OCI-LY3 (cell line): ENCODE measurements at regions not wholly inside any gene's neighbourhood (a gene's known extent, or its start where the extent isn't known, plus 50 kb on each side); places are given as distances from the start of the nearest gene placed in this dataset.

Experiments
- CTCF ChIP-seq: fragments of 200-600, 300-600 bp; sonication (generic); IDR thresholded peaks from 2 replicates; pipeline ENCODE4 v1.5.1; 2014; ENCODE audit warnings: antibody characterized with exemption, low read length, low read depth
- EZH2phosphoT487 ChIP-seq: fragments of 200-600 bp; shearing (Covaris generic); IDR thresholded peaks from 2 replicates; pipeline ENCODE4 v1.6.1; 2018; ENCODE audit warnings: antibody characterized with exemption, mixed run types, low read depth

GRCh38 chr5:121009058-121009457 is 545.0 kb downstream of the PRR16 start:
- TF ChIP-seq CTCF (no peak), EZH2phosphoT487 (no peak)
